Liver (tissue), 7 donors: ENCODE measurements at regions not wholly inside any gene's neighbourhood (a gene's known extent, or its start where the extent isn't known, plus 50 kb on each side); places are given as distances from the start of the nearest gene placed in this dataset.

Experiments
- DNase-seq: peaks from one replicate; pipeline ENCODE4 v3.0.0-alpha.2; 2017; ENCODE audit warnings: low spot score
- H3K27ac ChIP-seq, 2 donors: one replicate each; pipeline ENCODE4 v1.7.0; 2013; ENCODE audit warnings: inconsistent platforms in 2 of 2, low read length in 2 of 2, control low read depth in 1 of 2, low read depth in 1 of 2, mild to moderate bottlenecking in 1 of 2
- H3K27me3 ChIP-seq, 4 donors: one replicate each; pipeline versions ENCODE4 v1.6.1 to v1.7.0; 2013; ENCODE audit warnings: low read length in 3 of 4, inconsistent platforms in 1 of 4, mild to moderate bottlenecking in 1 of 4, moderate library complexity in 1 of 4; ENCODE audit not compliant: control insufficient read depth in 4 of 4, insufficient read depth in 4 of 4
- H3K36me3 ChIP-seq, 4 donors: one replicate each; pipeline versions ENCODE4 v1.6.1 to v1.7.0; 2013; ENCODE audit warnings: low read length in 3 of 4, mild to moderate bottlenecking in 3 of 4, low read depth in 1 of 4, moderate library complexity in 1 of 4; ENCODE audit not compliant: control insufficient read depth in 4 of 4, insufficient read depth in 3 of 4
- H3K4me1 ChIP-seq, 4 donors: one replicate each; pipeline versions ENCODE4 v1.6.1 to v1.7.0; 2013; ENCODE audit warnings: low read length in 3 of 4, mild to moderate bottlenecking in 3 of 4, moderate library complexity in 1 of 4; ENCODE audit not compliant: control insufficient read depth in 4 of 4, insufficient read depth in 4 of 4
- H3K4me3 ChIP-seq, 3 donors: one replicate each; pipeline versions ENCODE4 v1.6.1 to v1.7.0; 2013; ENCODE audit warnings: low read length in 3 of 3, control low read depth in 1 of 3, low read depth in 1 of 3, mild to moderate bottlenecking in 1 of 3
- H3K9ac ChIP-seq, 2 donors: one replicate each; pipeline ENCODE4 v1.7.0; 2013; ENCODE audit warnings: low read length in 2 of 2, mild to moderate bottlenecking in 2 of 2, moderate library complexity in 2 of 2, control low read depth in 1 of 2, low read depth in 1 of 2
- H3K9me3 ChIP-seq, 4 donors: one replicate each; pipeline versions ENCODE4 v1.6.1 to v1.7.0; 2013; ENCODE audit warnings: low read length in 3 of 4; ENCODE audit not compliant: control insufficient read depth in 4 of 4
- ATF3 ChIP-seq: IDR thresholded peaks from 2 replicates; pipeline ENCODE4 v1.6.1; 2016; ENCODE audit warnings: antibody characterized with exemption
- HNF4A ChIP-seq, 2 donors: conservative IDR thresholded peaks; 2 replicates each; pipeline ENCODE4 v1.6.1; 2016; ENCODE audit warnings: antibody characterized with exemption in 2 of 2, mild to moderate bottlenecking in 2 of 2
- NR2F2 ChIP-seq: IDR thresholded peaks from 2 replicates; pipeline ENCODE4 v1.6.1; 2016; ENCODE audit warnings: antibody characterized with exemption
- RXRA ChIP-seq, 2 donors: IDR thresholded peaks; 2 replicates each; pipeline ENCODE4 v1.6.1; 2017 to 2018; ENCODE audit warnings: antibody characterized with exemption in 2 of 2, mild to moderate bottlenecking in 1 of 2
- SP1 ChIP-seq: IDR thresholded peaks from 2 replicates; pipeline ENCODE4 v1.6.1; 2018; ENCODE audit warnings: antibody characterized with exemption, mild to moderate bottlenecking
- TAF1 ChIP-seq: conservative IDR thresholded peaks from 2 replicates; pipeline ENCODE4 v1.6.1; 2016; ENCODE audit warnings: antibody characterized with exemption, mild to moderate bottlenecking
- WGBS: extraction: QIAGEN DNeasy Blood & Tissue Kit; methylation state at CpG from one replicate; pipeline ENCODE4 v1.1.7; 2013; 5-methylcytosine and 5-hydroxymethylcytosine counted together
- donor health status: healthy.
- donor health status: healthy.
- donor health status: healthy.
- donor health status: healthy.

DNA sequence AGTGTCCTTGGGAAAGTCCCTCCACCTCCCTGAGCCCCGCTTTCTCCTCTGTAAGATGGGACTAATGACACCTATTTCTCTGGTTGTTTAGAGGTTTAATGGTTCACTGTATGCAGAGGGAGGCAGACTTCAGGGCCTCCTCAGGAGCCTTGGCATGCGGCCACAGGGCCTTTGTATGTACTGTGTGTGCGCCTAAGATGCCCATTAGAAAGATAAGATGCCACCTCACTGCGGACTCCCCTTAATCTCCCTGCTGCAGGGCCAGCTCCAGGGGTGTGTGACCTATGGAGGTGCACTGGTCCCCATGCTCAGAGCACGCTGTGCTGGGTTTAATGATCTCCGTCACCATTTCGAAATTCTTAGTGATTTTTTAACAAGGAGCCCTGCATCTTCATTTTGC is 59.3 kb downstream of the TMEM235 start:
- Histone ChIP-seq H3K4me1 (peaks cover 9 to 40% (median 28%) of the 10 kb centered on the region in 4 donors), H3K27me3 (no peaks in the 10 kb centered on the region), H3K27ac (peak overlapping the region in 1 of 2 donors; percentile 33), H3K9ac (no peak overlapping the region), H3K4me3 (peak overlapping the region in 1 of 3 donors; percentile 8), H3K9me3 (no peaks in the 10 kb centered on the region), H3K36me3 (no peaks in the 10 kb centered on the region)
- no peak for DNase-seq
- WGBS: 73% methylated on average over 7 of the region's 7 CpGs
- TF ChIP-seq ATF3 (no peak), TAF1 (no peak), RXRA (IDR thresholded peaks at IDR 0.05) (peak in 1 of 2 donors; percentile 37), SP1 (no peak), NR2F2 (no peak), HNF4A (conservative IDR thresholded peaks at IDR 0.05) (no peak)
